PC-3 (cell line): ENCODE measurements at regions not wholly inside any gene's neighbourhood (a gene's known extent, or its start where the extent isn't known, plus 50 kb on each side); places are given as distances from the start of the nearest gene placed in this dataset.

Experiments used
- ATAC-seq: fragments of 200-7000 bp; cut with Tn5 transposase; 2 replicates; pipeline ENCODE4 v1.9.1; 2020; ENCODE audit warnings: mild to moderate bottlenecking, moderate library complexity
- BruUV-seq: library from RNA; stranded (reverse); fragments of 400-500 nt; replicated peaks from 2 replicates; lab custom pipeline; 2021; lab: Mats Ljungman, UMichigan
- CTCF ChIA-PET: fragments of 300-600 bp; sonication (Branson Sonifier 250); formaldehyde crosslinking; loops from one replicate; lab custom pipeline; 2022; ENCODE audit warnings: antibody characterized with exemption; lab: Charles Lee
- POLR2A ChIA-PET: fragments of 300-600 bp; sonication (Branson Sonifier 250); formaldehyde crosslinking; loops from one replicate; lab custom pipeline; 2022; ENCODE audit warnings: antibody characterized with exemption; ENCODE audit not compliant: unreplicated experiment; lab: Charles Lee
- DNase-seq: peaks from one replicate; pipeline ENCODE4 v3.0.0-alpha.2; 2015
- H2AFZ ChIP-seq: fragments of 300-600 bp; sonication (generic); 2 replicates; pipeline ENCODE4 v1.6.0; 2016; ENCODE audit warnings: antibody characterized with exemption, low read length
- H3F3A ChIP-seq: fragments of 300-600 bp; sonication (generic); one replicate; pipeline ENCODE4 v1.6.0; 2017; ENCODE audit warnings: antibody characterized with exemption, low read length, control low read depth, mild to moderate bottlenecking; ENCODE audit not compliant: unreplicated experiment
- H3K27ac ChIP-seq: fragments of 300-600 bp; sonication (generic); 2 replicates; pipeline ENCODE4 v1.5.1; 2016; ENCODE audit warnings: mild to moderate bottlenecking, low read length
- H3K27me3 ChIP-seq: fragments of 300-600 bp; sonication (generic); 2 replicates; pipeline ENCODE4 v1.6.1; 2016; ENCODE audit warnings: low read length, mixed read lengths
- H3K36me3 ChIP-seq: fragments of 300-600 bp; sonication (generic); 2 replicates; pipeline ENCODE4 v1.6.1; 2016; ENCODE audit warnings: low read depth, mixed run types, low read length, mixed read lengths
- H3K4me1 ChIP-seq: fragments of 300-600 bp; sonication (generic); 2 replicates; pipeline ENCODE4 v1.5.1; 2016; ENCODE audit warnings: low read length; ENCODE audit not compliant: insufficient read depth
- H3K4me2 ChIP-seq: fragments of 300-600 bp; sonication (generic); 2 replicates; pipeline ENCODE4 v1.6.0; 2016; ENCODE audit warnings: low read length
- H3K4me3 ChIP-seq: fragments of 300-600 bp; sonication (generic); 2 replicates; pipeline ENCODE4 v1.5.1; 2016; ENCODE audit warnings: mild to moderate bottlenecking, low read length, mixed read lengths
- H3K79me2 ChIP-seq: fragments of 300-600 bp; sonication (generic); 2 replicates; pipeline ENCODE4 v1.6.1; 2017; ENCODE audit warnings: low read length, mixed read lengths
- H3K9ac ChIP-seq: fragments of 300-600 bp; sonication (generic); 2 replicates; pipeline ENCODE4 v1.6.0; 2016; ENCODE audit warnings: mild to moderate bottlenecking, low read length
- H3K9me2 ChIP-seq: fragments of 300-600 bp; sonication (generic); replicated peaks from 2 replicates; pipeline ENCODE4 v1.6.1; 2016; ENCODE audit warnings: mixed run types, low read length, mixed read lengths
- H3K9me3 ChIP-seq: fragments of 300-600 bp; sonication (generic); 2 replicates; pipeline ENCODE4 v1.6.1; 2016; ENCODE audit warnings: low read length, mixed read lengths
- H4K20me1 ChIP-seq: fragments of 300-600 bp; sonication (generic); 2 replicates; pipeline ENCODE4 v1.6.1; 2016; ENCODE audit warnings: low read length, mixed read lengths
- CTCF ChIP-seq: fragments of 300-600 bp; sonication (generic); conservative IDR thresholded peaks from 2 replicates; pipeline ENCODE4 v1.5.1; 2017; ENCODE audit warnings: antibody characterized with exemption, low read depth, mild to moderate bottlenecking, low read length
- EZH2 ChIP-seq: fragments of 300-600 bp; sonication (generic); IDR thresholded peaks from one replicate; pipeline ENCODE4 v1.6.1; 2017; ENCODE audit warnings: antibody characterized with exemption, mild to moderate bottlenecking, low read length; ENCODE audit not compliant: unreplicated experiment
- EZH2phosphoT487 ChIP-seq: fragments of 300-600 bp; sonication (generic); IDR thresholded peaks from 2 replicates; pipeline ENCODE4 v1.6.1; 2018; ENCODE audit warnings: mild to moderate bottlenecking, antibody characterized with exemption, low read length, borderline replicate concordance
- intact Hi-C: fragments of 100-400 bp; cut with micrococcal nuclease; formaldehyde crosslinking; loops from 2 replicates; pipeline ENCODE4 v1.9.0; 2023

- H3K4me2 ChIP-seq: no peak overlapping the region
- POLR2A ChIA-PET: no interaction called here
- no peak overlapping the region for H3K9ac ChIP-seq
- H3K27me3 ChIP-seq: no peaks in the 10 kb centered on the region
- no peak overlapping the region for H3K4me3 ChIP-seq
- H3K9me3 ChIP-seq: no peaks in the 10 kb centered on the region
- H4K20me1 ChIP-seq: no peaks in the 10 kb centered on the region
- DNase-seq (no peak), ATAC-seq (no peak)
- H3F3A ChIP-seq: no peaks in the 10 kb centered on the region
- H2AFZ ChIP-seq: no peak overlapping the region
- H3K79me2 ChIP-seq: no peaks in the 10 kb centered on the region
- no peaks in the 10 kb centered on the region for H3K9me2 ChIP-seq
- no peaks in the 10 kb centered on the region for H3K36me3 ChIP-seq
- CTCF ChIA-PET: no interaction called here
- no peaks in the 10 kb centered on the region for H3K4me1 ChIP-seq
- no TSS peak for BruUV-seq
- intact Hi-C loops: no loop called here
- H3K27ac ChIP-seq: no peak overlapping the region
- TF ChIP-seq CTCF (no peak), EZH2 (no peak), EZH2phosphoT487 (no peak)
These were observed 434.3 kb upstream of the IGFBP3 start for GRCh38 chr7:46355331-46355730.

- POLR2A ChIA-PET: no interaction called here
- ATAC-seq: peak; percentile 85
- intact Hi-C loops: loop anchor here (1.0 to 2.0 kb wide), 4 partner anchors 430 to 828 kb away; no protein-coding TSS in a partner anchor
These were observed 431.2 kb upstream of the IGFBP3 start for GRCh38 chr7:46352004-46352954.

More at GRCh38 chr7:46352004-46352954, 431.2 kb upstream of the IGFBP3 start:
- Histone ChIP-seq H3K9me2 (no peaks in the 10 kb centered on the region), H3K4me2 (no peak overlapping the region), H3K4me1 (no peaks in the 10 kb centered on the region), H3K9me3 (no peaks in the 10 kb centered on the region), H3K4me3 (no peak overlapping the region), H3K79me2 (no peaks in the 10 kb centered on the region), H3K27ac (no peak overlapping the region), H3K36me3 (no peaks in the 10 kb centered on the region), H3K27me3 (no peaks in the 10 kb centered on the region), H3F3A (no peaks in the 10 kb centered on the region), H2AFZ (no peak overlapping the region), H3K9ac (no peak overlapping the region), H4K20me1 (no peaks in the 10 kb centered on the region)
- CTCF ChIA-PET: interaction anchor here (0.6 kb wide), 2 partner anchors 904 to 1411 kb away, joined by 3 read pairs; no protein-coding TSS in a partner anchor
- DNase-seq: peak; percentile 79
- TF ChIP-seq EZH2 (no peak), CTCF (peak; percentile 91), EZH2phosphoT487 (no peak)
- no TSS peak for BruUV-seq
